ENCODE measurements at regions not wholly inside any gene's neighbourhood (a gene's known extent, or its start where the extent isn't known, plus 50 kb on each side); places are given as distances from the start of the nearest gene placed in this dataset.
A peak's percentile ranks its signal among the peaks of the same experiment; 100 is the strongest.
"Not testable (repeated sequence)": the region's sequence is repeated elsewhere in the genome, so short reads cannot be mapped to it uniquely, and the experiment has no call there.

GRCh38 chr3:61381745-61382392 is 130.6 kb upstream of the FHIT start:
- peak; percentile 20 for DNase-seq (ENCODE audit: low read depth)

GRCh38 chr3:61387817-61388216 is 136.6 kb upstream of the FHIT start:
- no peak for DNase-seq (ENCODE audit: low read depth)

DNA sequence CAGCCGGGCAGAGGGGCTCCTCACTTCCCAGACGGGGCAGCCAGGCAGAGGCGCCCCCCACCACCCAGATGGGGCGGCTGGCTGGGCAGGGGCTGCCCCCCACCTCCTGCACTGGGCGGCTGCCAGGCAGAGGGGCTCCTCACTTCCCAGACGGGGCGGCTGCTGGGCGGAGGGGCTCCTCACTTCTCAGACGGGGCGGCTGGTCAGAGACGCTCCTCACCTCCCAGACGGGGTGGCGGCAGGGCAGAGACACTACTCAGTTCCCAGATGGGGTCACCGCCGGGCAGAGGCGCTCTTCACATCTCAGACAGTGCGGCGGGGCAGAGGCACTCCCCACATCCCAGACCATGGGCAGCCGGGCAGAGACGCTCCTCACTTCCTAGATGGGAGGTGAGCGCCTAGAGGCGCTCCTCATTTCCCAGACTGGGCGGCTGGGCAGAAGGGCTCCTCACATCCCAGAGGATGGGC is 142.3 kb upstream of the FHIT start:
- DNase-seq (ENCODE audit: low read depth) = not testable (repeated sequence)

- no peak for DNase-seq (ENCODE audit: low read depth)
Observed at GRCh38 chr3:61401359-61401758, 150.1 kb upstream of the FHIT start.

DNA sequence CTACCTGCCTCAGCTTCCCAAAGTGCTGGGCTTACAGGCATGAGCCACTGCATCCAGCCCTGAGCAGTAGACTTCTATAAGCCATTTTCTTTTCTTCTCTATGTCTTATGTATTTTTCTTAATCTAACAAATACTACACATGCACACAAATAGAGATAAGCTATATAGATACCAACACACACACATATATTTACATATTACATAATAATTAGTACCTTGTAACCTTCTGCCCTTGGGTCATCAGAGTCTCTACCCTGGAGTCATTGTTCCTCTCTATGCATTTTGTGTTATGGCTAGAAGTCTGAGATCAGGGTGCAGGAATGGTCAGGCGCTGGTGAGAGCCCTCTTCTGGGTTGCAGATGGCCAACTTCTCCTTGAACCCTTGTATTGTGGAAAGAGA is 154.0 kb upstream of the PTPRG start:
- no peak for DNase-seq (ENCODE audit: low read depth)

DNA sequence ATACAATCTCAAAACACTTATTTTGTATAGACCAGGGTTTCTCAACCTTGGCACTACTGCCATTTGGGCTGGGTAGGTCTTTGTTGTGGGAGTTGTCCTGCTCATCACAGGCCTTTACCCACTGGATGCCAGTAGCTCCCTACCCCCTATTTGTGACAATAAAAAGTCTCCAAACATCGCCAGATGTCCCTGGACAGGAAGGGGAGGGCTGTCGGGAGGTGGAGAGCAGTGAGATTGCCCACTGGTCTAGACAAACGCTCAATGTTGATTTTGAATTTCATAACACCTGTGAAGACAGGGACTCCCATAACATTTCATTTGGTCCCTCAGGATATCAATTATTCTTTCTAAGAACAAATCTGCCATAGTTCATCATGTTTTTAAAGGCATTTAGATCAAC is 151.7 kb upstream of the PTPRG start:
- DNase-seq (ENCODE audit: low read depth) = no peak

- DNase-seq (ENCODE audit: low read depth) = not testable (repeated sequence)
Observed at GRCh38 chr3:61410358-61410757, 151.0 kb upstream of the PTPRG start.

DNA sequence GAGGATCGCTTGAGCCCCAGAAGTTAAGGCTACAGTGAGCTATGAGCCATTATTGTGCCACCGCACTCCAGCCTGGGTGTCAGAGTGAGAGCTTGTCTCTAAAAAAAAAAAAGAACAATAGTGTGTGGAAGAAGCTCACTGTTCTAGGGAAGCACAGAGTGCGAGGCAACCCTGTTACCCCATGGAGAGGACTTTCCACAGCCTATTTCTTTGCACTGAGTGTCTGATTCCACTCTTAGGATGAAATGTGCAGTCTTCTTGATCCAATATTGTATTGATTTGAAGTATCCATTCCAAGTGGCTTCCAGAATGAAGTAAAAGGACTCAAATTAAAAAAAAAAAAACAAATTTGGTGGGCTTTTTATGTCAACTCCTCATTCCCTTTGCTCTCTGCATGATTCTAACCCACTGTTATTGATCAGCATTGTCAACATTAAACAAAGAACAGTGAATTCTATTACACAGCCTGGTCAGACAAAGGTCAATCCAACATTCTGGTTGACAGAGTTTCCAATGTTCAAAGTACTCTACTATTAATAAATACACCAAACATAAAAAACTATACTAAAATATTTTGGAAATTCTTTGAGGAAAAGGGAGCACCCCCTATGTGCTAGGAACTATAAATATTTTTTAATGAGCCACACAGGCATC is 150.2 kb upstream of the PTPRG start:
- DNase-seq (ENCODE audit: low read depth) = no peak

- no peak for DNase-seq (ENCODE audit: low read depth)
Observed at GRCh38 chr3:61414456-61414855, 146.9 kb upstream of the PTPRG start.

- DNase-seq (ENCODE audit: low read depth) = no peak
Observed at GRCh38 chr3:61415201-61415600, 146.2 kb upstream of the PTPRG start.

- DNase-seq (ENCODE audit: low read depth) = no peak
Observed at GRCh38 chr3:61416618-61417017, 144.8 kb upstream of the PTPRG start.

GRCh38 chr3:61417352-61417751 is 144.0 kb upstream of the PTPRG start:
- peak; percentile 5 for DNase-seq (ENCODE audit: low read depth)

DNA sequence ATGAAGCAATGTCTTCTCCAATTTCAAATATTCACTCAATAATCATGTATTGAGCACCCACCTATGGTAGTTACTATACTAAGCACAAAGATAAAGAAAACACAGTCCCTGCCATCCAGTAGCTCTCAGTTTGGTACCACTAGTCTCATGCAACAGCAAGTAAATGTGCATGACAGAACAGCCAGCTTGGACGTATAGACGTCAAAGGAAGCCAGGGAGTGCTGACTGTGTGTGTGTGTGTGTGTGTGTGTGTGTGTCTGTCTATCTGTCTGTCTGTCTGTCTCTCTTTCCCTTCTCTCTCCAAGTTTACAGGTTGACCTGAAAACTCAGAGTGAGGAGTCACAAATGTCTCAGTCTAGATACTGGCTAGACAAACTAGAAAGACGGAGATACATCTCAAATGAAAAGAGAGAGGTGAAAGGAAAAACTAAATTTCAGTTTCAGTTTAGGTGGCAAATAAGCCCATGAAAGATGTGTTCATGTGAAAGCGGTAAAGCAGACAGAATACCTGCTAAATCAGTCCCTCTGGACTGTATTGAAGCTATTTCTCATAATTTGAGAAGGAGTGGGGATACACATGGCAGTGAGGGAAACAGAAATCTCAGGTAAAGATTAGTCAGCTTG is 141.1 kb upstream of the PTPRG start:
- no peak for DNase-seq (ENCODE audit: low read depth)

DNA sequence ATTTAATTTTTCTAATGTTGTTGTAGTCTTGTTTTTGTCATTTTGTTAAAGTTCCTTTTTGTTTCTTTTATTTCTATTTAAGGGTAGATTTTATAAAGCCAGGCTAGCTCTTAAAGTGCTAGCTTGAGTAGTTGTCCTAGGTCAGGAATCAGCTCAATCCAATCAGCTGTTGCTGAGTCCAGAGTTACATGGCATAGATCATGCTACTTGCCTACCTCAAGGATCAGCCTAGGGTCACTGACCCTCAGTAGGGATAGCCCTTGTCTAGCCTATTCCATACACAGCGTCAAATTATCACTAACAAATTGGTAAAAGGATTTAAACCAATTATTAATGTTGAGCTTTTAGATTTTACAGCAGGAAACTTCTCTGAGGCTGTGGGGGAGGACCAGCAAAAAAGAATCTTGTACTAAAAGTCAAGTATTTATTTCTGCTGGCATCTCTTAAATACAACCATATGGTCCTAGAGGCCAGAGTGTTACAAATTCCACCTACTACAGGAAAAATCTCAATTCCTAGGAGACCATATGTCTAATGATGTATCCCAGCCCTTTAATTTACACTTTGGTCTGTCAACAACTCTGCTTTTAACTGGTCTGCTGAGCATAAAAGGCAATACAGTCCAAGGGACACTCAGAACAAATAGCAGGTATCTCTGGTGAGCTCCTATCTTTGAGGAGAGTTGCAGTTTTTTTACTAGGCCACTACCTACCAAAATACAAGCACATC is 138.3 kb upstream of the PTPRG start:
- no peak for DNase-seq (ENCODE audit: low read depth)

GRCh38 chr3:61425356-61425755 is 136.0 kb upstream of the PTPRG start:
- peak; percentile 2 for DNase-seq (ENCODE audit: low read depth)

DNA sequence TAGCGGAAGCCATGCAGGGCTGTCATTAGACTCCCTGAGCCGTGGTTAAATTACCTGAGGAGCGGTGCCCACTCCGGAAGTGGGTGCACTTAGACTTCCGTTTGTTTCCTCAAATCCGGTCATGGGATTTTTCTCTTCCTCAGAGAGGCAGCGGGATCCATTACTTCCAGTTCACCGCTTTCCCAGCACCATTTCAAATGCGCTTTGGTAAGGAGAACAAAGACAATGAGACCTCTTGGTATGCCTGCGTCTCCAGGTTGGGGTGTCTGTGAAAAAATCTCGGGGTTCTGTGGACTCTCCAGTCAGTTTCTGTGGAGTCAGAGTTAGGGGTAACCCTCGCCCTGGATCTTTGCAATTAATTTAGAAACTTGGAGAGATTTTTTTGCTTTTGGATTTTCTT is 132.3 kb upstream of the PTPRG start:
- no peak for DNase-seq (ENCODE audit: low read depth)

GRCh38 chr3:61434901-61435300 is 126.5 kb upstream of the PTPRG start:
- not testable (repeated sequence) for DNase-seq (ENCODE audit: low read depth)

DNA sequence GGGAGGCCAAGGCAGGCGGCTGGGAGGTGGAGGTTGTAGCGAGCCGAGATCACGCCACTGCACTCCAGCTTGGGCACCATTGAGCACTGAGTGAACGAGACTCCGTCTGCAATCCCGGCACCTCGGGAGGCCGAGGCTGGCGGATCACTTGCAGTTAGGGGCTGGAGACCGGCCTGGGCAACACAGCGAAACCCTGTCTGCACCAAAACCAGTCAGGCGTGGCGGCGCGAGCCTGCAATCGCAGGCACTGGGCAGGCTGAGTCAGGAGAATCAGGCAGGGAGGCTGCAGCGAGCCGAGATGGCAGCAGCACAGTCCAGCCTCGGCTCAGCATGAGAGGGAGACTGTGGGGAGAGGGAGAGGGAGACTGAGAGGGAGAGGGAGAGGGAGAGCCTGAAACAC is 126.0 kb upstream of the PTPRG start:
- DNase-seq (ENCODE audit: low read depth) = not testable (repeated sequence)

- DNase-seq (ENCODE audit: low read depth) = no peak
Observed at GRCh38 chr3:61438253-61439121, 122.9 kb upstream of the PTPRG start.

DNA sequence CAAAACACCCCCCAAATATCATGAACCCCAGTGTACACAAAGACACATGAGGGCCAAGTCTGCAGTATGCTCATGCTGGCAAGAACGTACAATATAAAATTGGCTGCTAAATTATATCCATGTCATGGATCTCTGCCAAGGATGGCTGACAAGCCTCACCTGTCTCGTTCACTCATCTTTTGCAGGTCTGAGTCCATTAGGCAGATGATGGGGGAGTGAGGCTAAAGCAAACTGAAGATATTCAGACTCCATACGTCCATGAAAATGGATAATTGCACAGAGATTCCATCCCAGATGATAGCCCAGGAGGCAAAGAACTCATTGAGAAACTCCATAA is 122.3 kb upstream of the PTPRG start:
- no peak for DNase-seq (ENCODE audit: low read depth)

DNA sequence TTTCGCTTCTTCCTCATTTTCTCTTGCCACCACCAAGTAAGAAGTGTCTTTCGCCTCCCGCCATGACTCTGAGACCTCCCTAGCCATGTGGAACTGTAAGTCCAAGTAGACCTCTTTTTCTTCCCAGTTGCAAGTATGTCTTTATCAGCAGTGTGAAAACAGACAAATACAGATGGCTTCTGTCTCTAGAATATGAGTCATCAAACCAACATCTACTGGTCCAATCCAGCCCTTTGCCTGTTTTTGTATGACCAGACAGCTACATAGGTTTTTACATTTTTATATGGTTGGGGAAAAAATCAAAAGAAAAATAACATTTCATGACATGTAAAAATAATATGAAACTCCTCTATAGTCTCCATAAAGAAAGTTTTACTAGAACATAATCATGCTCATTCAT is 118.7 kb upstream of the PTPRG start:
- DNase-seq (ENCODE audit: low read depth) = peak; percentile 29
